Astrocyte of the spinal cord (primary cell): ENCODE measurements at regions not wholly inside any gene's neighbourhood (a gene's known extent, or its start where the extent isn't known, plus 50 kb on each side); places are given as distances from the start of the nearest gene placed in this dataset.

Experiments used
- DNase-seq: peaks from one replicate; pipeline ENCODE4 v3.0.0; 2011; ENCODE audit warnings: low read depth, low spot score
- H3K4me3 ChIP-seq: 2 replicates; pipeline ENCODE4 v1.5.1; 2011; ENCODE audit warnings: low read depth, mild to moderate bottlenecking, low read length, moderate library complexity
- in situ Hi-C: cut with HindIII; loops from 2 replicates; pipeline ENCODE4 v1.10.0; 2017; ENCODE audit warnings: low sequenced_read_pairs
- TF ChIP-seq, protein P1 (sequence below): IDR thresholded peaks from 2 replicates; pipeline ENCODE4 v1.5.1; 2012; ENCODE audit warnings: low read depth, mild to moderate bottlenecking, low read length, inconsistent platforms

DNA sequence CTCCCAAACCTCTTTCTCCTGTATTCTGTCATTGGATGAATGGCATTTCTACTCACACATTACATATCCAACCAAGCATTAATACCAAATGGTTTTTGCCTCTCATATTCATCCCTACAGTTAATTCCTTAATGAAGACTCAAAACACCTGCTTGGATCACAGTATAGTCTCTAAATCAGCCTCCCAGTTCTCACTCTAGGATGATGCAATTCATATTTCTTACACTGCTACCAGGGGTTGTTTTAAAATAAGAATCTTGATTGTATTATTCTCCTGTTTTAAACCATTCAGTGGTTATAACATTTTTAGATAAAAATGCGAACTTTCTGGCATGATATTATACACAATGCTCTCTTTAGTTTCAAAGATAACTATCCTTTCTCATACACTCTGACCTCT lies 281.4 kb upstream of the ZEB2 start:
- in situ Hi-C loops, result no loop called here
- DNase-seq, result no peak
- TF ChIP-seq, protein P1, sequence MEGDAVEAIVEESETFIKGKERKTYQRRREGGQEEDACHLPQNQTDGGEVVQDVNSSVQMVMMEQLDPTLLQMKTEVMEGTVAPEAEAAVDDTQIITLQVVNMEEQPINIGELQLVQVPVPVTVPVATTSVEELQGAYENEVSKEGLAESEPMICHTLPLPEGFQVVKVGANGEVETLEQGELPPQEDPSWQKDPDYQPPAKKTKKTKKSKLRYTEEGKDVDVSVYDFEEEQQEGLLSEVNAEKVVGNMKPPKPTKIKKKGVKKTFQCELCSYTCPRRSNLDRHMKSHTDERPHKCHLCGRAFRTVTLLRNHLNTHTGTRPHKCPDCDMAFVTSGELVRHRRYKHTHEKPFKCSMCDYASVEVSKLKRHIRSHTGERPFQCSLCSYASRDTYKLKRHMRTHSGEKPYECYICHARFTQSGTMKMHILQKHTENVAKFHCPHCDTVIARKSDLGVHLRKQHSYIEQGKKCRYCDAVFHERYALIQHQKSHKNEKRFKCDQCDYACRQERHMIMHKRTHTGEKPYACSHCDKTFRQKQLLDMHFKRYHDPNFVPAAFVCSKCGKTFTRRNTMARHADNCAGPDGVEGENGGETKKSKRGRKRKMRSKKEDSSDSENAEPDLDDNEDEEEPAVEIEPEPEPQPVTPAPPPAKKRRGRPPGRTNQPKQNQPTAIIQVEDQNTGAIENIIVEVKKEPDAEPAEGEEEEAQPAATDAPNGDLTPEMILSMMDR, result no peak
- no peak overlapping the region for H3K4me3 ChIP-seq

- TF ChIP-seq, protein P1, result no peak
- no peak for DNase-seq
- H3K4me3 ChIP-seq, result no peak overlapping the region
- in situ Hi-C loops, result no loop called here
Measured at GRCh38 chr2:144798989-144799388, 279.1 kb upstream of the ZEB2 start.

GRCh38 chr2:144798034-144798433 lies 278.1 kb upstream of the ZEB2 start:
- in situ Hi-C loops, result no loop called here
- DNase-seq, result no peak
- no peak overlapping the region for H3K4me3 ChIP-seq
- TF ChIP-seq, protein P1, result no peak

- H3K4me3 ChIP-seq, result no peak overlapping the region
- TF ChIP-seq, protein P1, result no peak
- DNase-seq, result no peak
- in situ Hi-C loops, result no loop called here
Measured at GRCh38 chr2:144796936-144797335, 277.0 kb upstream of the ZEB2 start.

DNA sequence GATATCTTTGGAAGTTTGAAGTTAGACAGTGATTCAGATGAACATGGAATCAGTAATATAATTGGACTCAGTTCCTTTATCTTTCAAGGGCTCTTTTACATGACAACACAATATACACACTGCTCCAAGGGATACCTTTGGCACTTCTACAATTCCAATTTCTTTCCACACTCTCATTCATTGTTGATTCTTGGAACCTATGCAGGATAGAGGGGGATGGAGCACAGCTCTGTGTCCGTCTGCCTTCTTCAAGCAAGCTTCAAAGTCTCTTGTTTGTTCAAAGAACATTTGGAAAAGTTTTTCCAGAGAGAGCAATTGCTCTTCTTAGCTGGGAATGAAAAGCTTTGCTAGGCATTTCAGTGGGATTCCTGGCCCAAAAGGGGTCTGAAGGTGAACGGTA lies 276.2 kb upstream of the ZEB2 start:
- DNase-seq, result no peak
- TF ChIP-seq, protein P1, result no peak
- in situ Hi-C loops, result no loop called here
- H3K4me3 ChIP-seq, result no peak overlapping the region

- in situ Hi-C loops, result no loop called here
- DNase-seq, result no peak
- TF ChIP-seq, protein P1, result no peak
- H3K4me3 ChIP-seq, result no peak overlapping the region
Measured at GRCh38 chr2:144785253-144785652, 265.3 kb upstream of the ZEB2 start.

DNA sequence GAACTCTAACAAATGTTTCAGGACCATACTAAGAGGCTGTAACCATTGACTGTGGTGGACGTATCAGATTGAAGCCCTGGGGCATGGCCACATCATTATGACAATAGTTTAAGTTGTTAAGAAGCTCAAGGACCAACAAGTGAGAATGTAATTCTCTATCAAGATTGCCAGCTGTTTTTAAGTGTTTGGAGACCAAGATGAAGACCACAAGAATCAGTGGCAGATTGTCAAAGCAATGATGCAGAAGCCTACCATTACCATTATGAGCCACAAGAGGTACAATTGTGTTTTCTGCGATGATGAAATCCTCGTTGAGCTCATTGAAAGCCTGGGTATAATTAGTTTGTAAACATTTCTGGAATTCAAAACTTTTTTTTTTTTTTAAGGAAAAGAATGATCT lies 261.1 kb upstream of the ZEB2 start:
- TF ChIP-seq, protein P1, result no peak
- no peak overlapping the region for H3K4me3 ChIP-seq
- in situ Hi-C loops, result no loop called here
- no peak for DNase-seq
